Progenitor cell of endocrine pancreas (in vitro differentiated cells): ENCODE measurements at regions not wholly inside any gene's neighbourhood (a gene's known extent, or its start where the extent isn't known, plus 50 kb on each side); places are given as distances from the start of the nearest gene placed in this dataset.

ENCODE experiments used
- DNase-seq: peaks from one replicate; pipeline ENCODE4 v3.0.0; 2021; ENCODE audit warnings: low spot score; ENCODE audit not compliant: unreplicated experiment
- H3K27ac Mint-ChIP-seq: 2 replicates; pipeline ENCODE4 v1.8.0; 2021; ENCODE audit warnings: mild to moderate bottlenecking, moderate library complexity, mixed read lengths
- H3K27me3 Mint-ChIP-seq: 2 replicates; pipeline ENCODE4 v1.8.0; 2021; ENCODE audit warnings: mixed read lengths
- H3K36me3 Mint-ChIP-seq: 2 replicates; pipeline ENCODE4 v1.8.0; 2022; ENCODE audit warnings: mixed read lengths; ENCODE audit not compliant: insufficient read depth
- H3K4me1 Mint-ChIP-seq: 2 replicates; pipeline ENCODE4 v1.8.0; 2021; ENCODE audit warnings: low read depth, mixed read lengths
- H3K4me3 Mint-ChIP-seq: 2 replicates; pipeline ENCODE4 v1.8.0; 2021; ENCODE audit warnings: low read depth, mild to moderate bottlenecking, moderate library complexity, mixed read lengths
- H3K9me3 Mint-ChIP-seq: 2 replicates; pipeline ENCODE4 v1.8.0; 2021; ENCODE audit warnings: low read depth, mixed read lengths
- TF ChIP-seq, protein P1 (sequence below): fragments of 200-600 bp; sonication (generic); IDR thresholded peaks from one replicate; pipeline ENCODE4 v1.5.0; 2021; ENCODE audit warnings: antibody characterized with exemption, mild to moderate bottlenecking; ENCODE audit not compliant: unreplicated experiment

DNA sequence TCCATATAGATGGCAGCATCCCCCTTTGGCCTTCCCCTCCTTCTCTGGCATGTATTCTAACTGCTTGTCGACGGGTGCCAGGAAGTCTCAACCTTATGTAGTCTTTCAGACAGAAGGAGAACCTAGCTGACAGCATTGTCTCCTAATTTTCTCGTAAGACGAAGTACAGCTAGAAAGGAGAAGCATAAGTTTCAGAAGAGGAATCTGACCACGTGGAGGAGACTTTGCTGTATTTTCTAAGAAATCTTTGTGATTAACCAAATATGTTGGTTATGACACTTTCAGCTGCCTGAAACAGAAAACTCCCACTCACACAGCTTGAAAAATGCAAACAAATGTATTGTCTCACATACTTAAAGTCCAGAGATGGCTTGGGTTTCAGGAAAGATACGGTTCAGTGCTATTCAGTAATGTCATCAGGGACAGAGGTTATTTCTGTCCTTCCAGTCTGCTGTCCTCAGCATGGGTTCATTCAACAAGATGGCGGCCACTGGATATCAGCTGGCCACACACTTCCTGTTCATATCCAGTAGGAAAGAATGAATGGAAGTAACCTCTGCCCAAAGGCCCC, 109.5 kb upstream of the ZNF648 start:
- no peak overlapping the region for H3K27ac Mint-ChIP-seq
- no peaks in the 10 kb centered on the region for H3K4me1 Mint-ChIP-seq
- TF ChIP-seq, protein P1, sequence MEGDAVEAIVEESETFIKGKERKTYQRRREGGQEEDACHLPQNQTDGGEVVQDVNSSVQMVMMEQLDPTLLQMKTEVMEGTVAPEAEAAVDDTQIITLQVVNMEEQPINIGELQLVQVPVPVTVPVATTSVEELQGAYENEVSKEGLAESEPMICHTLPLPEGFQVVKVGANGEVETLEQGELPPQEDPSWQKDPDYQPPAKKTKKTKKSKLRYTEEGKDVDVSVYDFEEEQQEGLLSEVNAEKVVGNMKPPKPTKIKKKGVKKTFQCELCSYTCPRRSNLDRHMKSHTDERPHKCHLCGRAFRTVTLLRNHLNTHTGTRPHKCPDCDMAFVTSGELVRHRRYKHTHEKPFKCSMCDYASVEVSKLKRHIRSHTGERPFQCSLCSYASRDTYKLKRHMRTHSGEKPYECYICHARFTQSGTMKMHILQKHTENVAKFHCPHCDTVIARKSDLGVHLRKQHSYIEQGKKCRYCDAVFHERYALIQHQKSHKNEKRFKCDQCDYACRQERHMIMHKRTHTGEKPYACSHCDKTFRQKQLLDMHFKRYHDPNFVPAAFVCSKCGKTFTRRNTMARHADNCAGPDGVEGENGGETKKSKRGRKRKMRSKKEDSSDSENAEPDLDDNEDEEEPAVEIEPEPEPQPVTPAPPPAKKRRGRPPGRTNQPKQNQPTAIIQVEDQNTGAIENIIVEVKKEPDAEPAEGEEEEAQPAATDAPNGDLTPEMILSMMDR = no peak
- H3K4me3 Mint-ChIP-seq = no peak overlapping the region
- no peak for DNase-seq
- no peaks in the 10 kb centered on the region for H3K36me3 Mint-ChIP-seq
- no peaks in the 10 kb centered on the region for H3K9me3 Mint-ChIP-seq
- H3K27me3 Mint-ChIP-seq = peaks cover 3% of the 10 kb centered on the region

DNA sequence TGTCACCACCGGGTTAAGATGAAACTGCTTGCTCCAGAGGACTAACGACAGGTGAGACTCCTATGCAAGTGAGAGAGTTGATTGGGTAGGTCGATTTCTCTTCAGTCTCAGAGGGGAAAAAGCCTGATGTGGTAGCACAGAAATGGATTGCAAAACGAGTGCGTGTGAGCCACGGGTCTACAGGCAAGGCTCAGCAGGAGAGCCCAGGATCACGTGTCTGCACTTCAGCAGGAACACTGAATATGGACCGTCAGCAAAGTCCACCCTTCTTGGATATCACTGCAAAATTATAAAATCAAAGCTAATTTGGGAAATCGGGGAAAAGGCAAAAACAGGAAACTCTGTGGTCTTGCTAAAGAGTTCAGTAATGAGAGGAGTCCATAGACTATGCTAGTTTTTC, 107.7 kb upstream of the ZNF648 start:
- Mint-ChIP-seq H3K4me3 (no peak overlapping the region), H3K27ac (no peak overlapping the region), H3K36me3 (no peaks in the 10 kb centered on the region), H3K27me3 (peaks cover 3% of the 10 kb centered on the region), H3K4me1 (no peaks in the 10 kb centered on the region), H3K9me3 (no peaks in the 10 kb centered on the region)
- TF ChIP-seq, protein P1 = no peak
- no peak for DNase-seq

DNA sequence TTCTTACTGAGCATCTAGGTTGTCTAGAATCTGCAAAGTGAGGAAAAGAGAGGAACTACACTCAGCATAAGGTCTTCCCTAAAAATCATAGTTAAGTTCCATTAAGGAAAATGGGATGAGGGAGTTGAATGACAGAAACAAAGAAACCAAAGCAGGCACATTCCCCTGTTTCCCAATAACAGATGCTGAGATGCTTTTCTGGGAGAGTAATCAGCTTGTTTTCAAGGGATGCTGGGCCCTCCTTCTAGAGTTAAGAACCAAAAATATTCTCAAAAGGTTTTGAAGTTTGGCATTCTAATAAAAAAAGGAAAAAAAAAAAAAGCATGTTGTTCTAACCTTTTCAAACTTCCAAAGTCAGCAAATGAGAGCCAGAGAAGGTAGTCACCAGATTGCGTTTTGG, 105.2 kb upstream of the ZNF648 start:
- H3K4me1 Mint-ChIP-seq = no peaks in the 10 kb centered on the region
- peaks cover 3% of the 10 kb centered on the region for H3K9me3 Mint-ChIP-seq
- H3K4me3 Mint-ChIP-seq = no peak overlapping the region
- TF ChIP-seq, protein P1 = no peak
- no peaks in the 10 kb centered on the region for H3K36me3 Mint-ChIP-seq
- no peak overlapping the region for H3K27ac Mint-ChIP-seq
- peaks cover 6% of the 10 kb centered on the region for H3K27me3 Mint-ChIP-seq
- DNase-seq = no peak

DNA sequence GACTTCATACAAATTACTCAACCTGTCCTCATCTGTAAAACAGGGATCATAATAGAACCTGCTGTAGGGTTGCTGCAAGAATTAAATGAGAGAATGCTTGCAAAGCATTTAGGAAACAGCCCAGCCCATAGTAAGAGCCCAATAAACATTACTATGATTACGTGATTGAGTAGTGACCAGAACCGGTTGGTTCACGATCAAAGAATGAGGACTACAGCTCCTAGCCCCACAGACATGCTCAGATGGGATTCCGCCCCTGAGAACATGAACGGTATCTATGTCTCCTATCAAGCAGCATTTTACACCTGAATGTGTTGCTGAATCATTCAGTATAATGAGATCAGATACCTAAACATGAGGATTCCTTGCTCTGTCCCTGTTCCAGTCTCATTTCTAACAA, 104.8 kb upstream of the ZNF648 start:
- TF ChIP-seq, protein P1 = no peak
- peaks cover 6% of the 10 kb centered on the region for H3K27me3 Mint-ChIP-seq
- H3K4me3 Mint-ChIP-seq = no peak overlapping the region
- H3K9me3 Mint-ChIP-seq = peaks cover 3% of the 10 kb centered on the region
- DNase-seq = no peak
- H3K27ac Mint-ChIP-seq = no peak overlapping the region
- H3K36me3 Mint-ChIP-seq = peaks cover 1% of the 10 kb centered on the region
- no peaks in the 10 kb centered on the region for H3K4me1 Mint-ChIP-seq

DNA sequence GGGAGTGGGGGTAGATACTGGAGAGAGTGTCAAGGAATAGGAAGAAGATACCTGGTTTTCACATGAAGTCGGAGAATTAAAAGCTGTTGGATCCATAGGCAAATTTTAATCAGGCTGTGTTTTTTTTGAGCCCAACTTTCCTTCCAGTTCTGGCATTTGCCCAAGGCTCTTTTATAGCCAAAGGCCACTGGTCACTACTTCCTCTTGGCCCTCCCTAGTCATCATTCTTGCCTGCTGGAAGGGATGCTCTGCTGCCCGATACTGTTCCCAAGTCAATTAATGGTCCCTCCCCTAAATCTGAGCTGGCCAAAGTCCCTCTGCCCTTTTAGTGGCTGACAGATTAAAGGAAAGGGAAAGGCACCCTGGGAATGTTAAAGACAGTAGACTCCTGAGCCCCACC, 102.8 kb upstream of the ZNF648 start:
- H3K27ac Mint-ChIP-seq = no peak overlapping the region
- H3K4me1 Mint-ChIP-seq = no peaks in the 10 kb centered on the region
- H3K9me3 Mint-ChIP-seq = peaks cover 9% of the 10 kb centered on the region
- TF ChIP-seq, protein P1 = no peak
- no peak overlapping the region for H3K4me3 Mint-ChIP-seq
- peaks cover 6% of the 10 kb centered on the region for H3K27me3 Mint-ChIP-seq
- DNase-seq = no peak
- H3K36me3 Mint-ChIP-seq = peaks cover 2% of the 10 kb centered on the region
